Lung (tissue), 11 donors: ENCODE measurements at regions not wholly inside any gene's neighbourhood (a gene's known extent, or its start where the extent isn't known, plus 50 kb on each side); places are given as distances from the start of the nearest gene placed in this dataset.
"Not testable (repeated sequence)": the region's sequence is repeated elsewhere in the genome, so short reads cannot be mapped to it uniquely, and the experiment has no call there.

Experiments used
- ATAC-seq: fragments of 200-7000 bp; cut with Tn5 transposase; one replicate; pipeline ENCODE4 v1.9.1; 2020; ENCODE audit warnings: moderate number of reproducible peaks; ENCODE audit not compliant: insufficient read depth, low FRiP score
- DNase-seq, 3 donors: peaks; one replicate each; pipeline ENCODE4 v3.0.0-alpha.2; 2013 to 2017
- H3K27ac ChIP-seq, 2 donors: one replicate each; pipeline ENCODE4 v1.5.1; 2013; ENCODE audit warnings: mild to moderate bottlenecking in 2 of 2, moderate library complexity in 2 of 2, control low read depth in 1 of 2, inconsistent platforms in 1 of 2, low read depth in 1 of 2, low read length in 1 of 2
- H3K27me3 ChIP-seq, 3 donors: one replicate each; pipeline ENCODE4 v1.5.1; 2013; ENCODE audit warnings: low read length in 2 of 3; ENCODE audit not compliant: control insufficient read depth in 3 of 3, insufficient read depth in 3 of 3
- H3K36me3 ChIP-seq, 4 donors: one replicate each; pipeline ENCODE4 v1.5.1; 2013; ENCODE audit warnings: low read length in 4 of 4, mild to moderate bottlenecking in 1 of 4, moderate library complexity in 1 of 4; ENCODE audit not compliant: control insufficient read depth in 4 of 4, insufficient read depth in 4 of 4
- H3K4me1 ChIP-seq, 5 donors: one replicate each; pipeline ENCODE4 v1.5.1; 2013; ENCODE audit warnings: low read length in 5 of 5, mild to moderate bottlenecking in 2 of 5, moderate library complexity in 1 of 5; ENCODE audit not compliant: control insufficient read depth in 5 of 5, insufficient read depth in 5 of 5
- H3K4me3 ChIP-seq: one replicate; pipeline ENCODE4 v1.5.1; 2013; ENCODE audit warnings: mild to moderate bottlenecking, control low read depth, moderate library complexity
- H3K9ac ChIP-seq, 2 donors: one replicate each; pipeline ENCODE4 v1.5.1; 2013; ENCODE audit warnings: low read length in 2 of 2, control low read depth in 1 of 2; ENCODE audit not compliant: insufficient read depth in 1 of 2
- H3K9me3 ChIP-seq, 4 donors: one replicate each; pipeline ENCODE4 v1.5.1; 2013; ENCODE audit warnings: low read length in 3 of 4, mild to moderate bottlenecking in 1 of 4, moderate library complexity in 1 of 4; ENCODE audit not compliant: control insufficient read depth in 4 of 4, insufficient read depth in 3 of 4
- CTCF ChIP-seq: IDR thresholded peaks from 2 replicates; pipeline ENCODE4 v1.5.1; 2012; ENCODE audit warnings: mild to moderate bottlenecking; ENCODE audit errors: control extremely low read depth, extremely low read depth
- WGBS, 2 donors: extraction: QIAGEN DNeasy Blood & Tissue Kit; methylation state at CpG; one replicate each; pipeline ENCODE4 v1.1.7; 2013; 5-methylcytosine and 5-hydroxymethylcytosine counted together
- donor health status: control.
- donor health status: control.
- donor health status: Bipolar disorder and iron deficiency.
- donor health status: healthy.
- donor health status: DM: yes; HTN: yes; CAD: no.

- H3K27ac ChIP-seq, result no peak overlapping the region
- no peak overlapping the region for H3K9ac ChIP-seq
- H3K27me3 ChIP-seq, result no peaks in the 10 kb centered on the region
- peaks cover 0 to 2% (median 0%) of the 10 kb centered on the region in 4 donors for H3K9me3 ChIP-seq
- no peaks in the 10 kb centered on the region for H3K36me3 ChIP-seq
- ATAC-seq (no peak), DNase-seq (no peak)
- TF ChIP-seq CTCF, result no peak
- no peak overlapping the region for H3K4me3 ChIP-seq
- H3K4me1 ChIP-seq, result no peaks in the 10 kb centered on the region
These were observed 598.0 kb upstream of the SEMA6D start for GRCh38 chr15:47119349-47119748.

GRCh38 chr15:47124430-47125102, 592.7 kb upstream of the SEMA6D start:
- no peak overlapping the region for H3K27ac ChIP-seq
- WGBS, 2 donors, result 77 to 90% methylated on average over 3 of the region's 3 CpGs
- no peak for TF ChIP-seq CTCF
- H3K9me3 ChIP-seq, result peaks cover 0 to 3% (median 0%) of the 10 kb centered on the region in 4 donors
- no peaks in the 10 kb centered on the region for H3K4me1 ChIP-seq
- no peaks in the 10 kb centered on the region for H3K27me3 ChIP-seq
- DNase-seq (no peak), ATAC-seq (no peak)
- H3K9ac ChIP-seq, result no peak overlapping the region
- H3K36me3 ChIP-seq, result no peaks in the 10 kb centered on the region
- H3K4me3 ChIP-seq, result no peak overlapping the region

- DNase-seq (no peak), ATAC-seq (no peak)
- WGBS, 2 donors, result 83 to 92% methylated on average over 3 of the region's 3 CpGs
- Histone ChIP-seq H3K9ac (no peak overlapping the region), H3K27me3 (no peaks in the 10 kb centered on the region), H3K27ac (no peak overlapping the region), H3K4me1 (no peaks in the 10 kb centered on the region), H3K4me3 (no peak overlapping the region), H3K36me3 (no peaks in the 10 kb centered on the region), H3K9me3 (peaks cover 0 to 3% (median 0%) of the 10 kb centered on the region in 4 donors)
- no peak for TF ChIP-seq CTCF
These were observed 588.3 kb upstream of the SEMA6D start for GRCh38 chr15:47129033-47129432.

- not testable (repeated sequence) for H3K36me3 ChIP-seq, H3K9ac ChIP-seq, H3K4me1 ChIP-seq, H3K27ac ChIP-seq, H3K27me3 ChIP-seq, H3K4me3 ChIP-seq, DNase-seq, ATAC-seq, H3K9me3 ChIP-seq
- WGBS, 2 donors, result 78 to 84% methylated on average over 1 to 2 of the region's 7 CpGs
These were observed 585.9 kb upstream of the SEMA6D start for GRCh38 chr15:47131450-47131849.
